PC-3 (cell line): ENCODE measurements at regions not wholly inside any gene's neighbourhood (a gene's known extent, or its start where the extent isn't known, plus 50 kb on each side); places are given as distances from the start of the nearest gene placed in this dataset.

ENCODE experiments used
- ATAC-seq: fragments of 200-7000 bp; cut with Tn5 transposase; 2 replicates; pipeline ENCODE4 v1.9.1; 2020; ENCODE audit warnings: mild to moderate bottlenecking, moderate library complexity
- BruUV-seq: library from RNA; stranded (reverse); fragments of 400-500 nt; replicated peaks from 2 replicates; lab custom pipeline; 2021; lab: Mats Ljungman, UMichigan
- CTCF ChIA-PET: fragments of 300-600 bp; sonication (Branson Sonifier 250); formaldehyde crosslinking; loops from one replicate; lab custom pipeline; 2022; ENCODE audit warnings: antibody characterized with exemption; lab: Charles Lee
- POLR2A ChIA-PET: fragments of 300-600 bp; sonication (Branson Sonifier 250); formaldehyde crosslinking; loops from one replicate; lab custom pipeline; 2022; ENCODE audit warnings: antibody characterized with exemption; ENCODE audit not compliant: unreplicated experiment; lab: Charles Lee
- DNase-seq: peaks from one replicate; pipeline ENCODE4 v3.0.0-alpha.2; 2015
- H2AFZ ChIP-seq: fragments of 300-600 bp; sonication (generic); 2 replicates; pipeline ENCODE4 v1.6.0; 2016; ENCODE audit warnings: antibody characterized with exemption, low read length
- H3F3A ChIP-seq: fragments of 300-600 bp; sonication (generic); one replicate; pipeline ENCODE4 v1.6.0; 2017; ENCODE audit warnings: antibody characterized with exemption, low read length, control low read depth, mild to moderate bottlenecking; ENCODE audit not compliant: unreplicated experiment
- H3K27ac ChIP-seq: fragments of 300-600 bp; sonication (generic); 2 replicates; pipeline ENCODE4 v1.5.1; 2016; ENCODE audit warnings: mild to moderate bottlenecking, low read length
- H3K27me3 ChIP-seq: fragments of 300-600 bp; sonication (generic); 2 replicates; pipeline ENCODE4 v1.6.1; 2016; ENCODE audit warnings: low read length, mixed read lengths
- H3K36me3 ChIP-seq: fragments of 300-600 bp; sonication (generic); 2 replicates; pipeline ENCODE4 v1.6.1; 2016; ENCODE audit warnings: low read depth, mixed run types, low read length, mixed read lengths
- H3K4me1 ChIP-seq: fragments of 300-600 bp; sonication (generic); 2 replicates; pipeline ENCODE4 v1.5.1; 2016; ENCODE audit warnings: low read length; ENCODE audit not compliant: insufficient read depth
- H3K4me2 ChIP-seq: fragments of 300-600 bp; sonication (generic); 2 replicates; pipeline ENCODE4 v1.6.0; 2016; ENCODE audit warnings: low read length
- H3K4me3 ChIP-seq: fragments of 300-600 bp; sonication (generic); 2 replicates; pipeline ENCODE4 v1.5.1; 2016; ENCODE audit warnings: mild to moderate bottlenecking, low read length, mixed read lengths
- H3K79me2 ChIP-seq: fragments of 300-600 bp; sonication (generic); 2 replicates; pipeline ENCODE4 v1.6.1; 2017; ENCODE audit warnings: low read length, mixed read lengths
- H3K9ac ChIP-seq: fragments of 300-600 bp; sonication (generic); 2 replicates; pipeline ENCODE4 v1.6.0; 2016; ENCODE audit warnings: mild to moderate bottlenecking, low read length
- H3K9me2 ChIP-seq: fragments of 300-600 bp; sonication (generic); replicated peaks from 2 replicates; pipeline ENCODE4 v1.6.1; 2016; ENCODE audit warnings: mixed run types, low read length, mixed read lengths
- H3K9me3 ChIP-seq: fragments of 300-600 bp; sonication (generic); 2 replicates; pipeline ENCODE4 v1.6.1; 2016; ENCODE audit warnings: low read length, mixed read lengths
- H4K20me1 ChIP-seq: fragments of 300-600 bp; sonication (generic); 2 replicates; pipeline ENCODE4 v1.6.1; 2016; ENCODE audit warnings: low read length, mixed read lengths
- EZH2 ChIP-seq: fragments of 300-600 bp; sonication (generic); IDR thresholded peaks from one replicate; pipeline ENCODE4 v1.6.1; 2017; ENCODE audit warnings: antibody characterized with exemption, mild to moderate bottlenecking, low read length; ENCODE audit not compliant: unreplicated experiment
- EZH2phosphoT487 ChIP-seq: fragments of 300-600 bp; sonication (generic); IDR thresholded peaks from 2 replicates; pipeline ENCODE4 v1.6.1; 2018; ENCODE audit warnings: mild to moderate bottlenecking, antibody characterized with exemption, low read length, borderline replicate concordance
- intact Hi-C: fragments of 100-400 bp; cut with micrococcal nuclease; formaldehyde crosslinking; loops from 2 replicates; pipeline ENCODE4 v1.9.0; 2023
- TF ChIP-seq, protein P1 (sequence below): fragments of 300-600 bp; sonication (generic); conservative IDR thresholded peaks from 2 replicates; pipeline ENCODE4 v1.5.1; 2017; ENCODE audit warnings: antibody characterized with exemption, low read depth, mild to moderate bottlenecking, low read length

GRCh38 chr14:86543521-86543920, 1013.6 kb downstream of the FLRT2 start:
- ChIA-PET CTCF (no interaction called here), POLR2A (no interaction called here)
- H3K9me3 ChIP-seq, result peaks cover 8% of the 10 kb centered on the region; the same call in 1 of the 2 replicates
- no peaks in the 10 kb centered on the region for H3K9me2 ChIP-seq
- no peak overlapping the region for H2AFZ ChIP-seq
- no peaks in the 10 kb centered on the region for H3K36me3 ChIP-seq
- intact Hi-C loops, result no loop called here
- DNase-seq (no peak), ATAC-seq (no peak)
- no TSS peak for BruUV-seq
- H3K4me3 ChIP-seq, result no peak overlapping the region
- no peaks in the 10 kb centered on the region for H4K20me1 ChIP-seq
- H3K79me2 ChIP-seq, result no peaks in the 10 kb centered on the region
- no peaks in the 10 kb centered on the region for H3F3A ChIP-seq
- no peak overlapping the region for H3K27ac ChIP-seq
- no peak overlapping the region for H3K9ac ChIP-seq
- no peak overlapping the region for H3K4me2 ChIP-seq
- no peak for TF ChIP-seq EZH2
- TF ChIP-seq, protein P1, sequence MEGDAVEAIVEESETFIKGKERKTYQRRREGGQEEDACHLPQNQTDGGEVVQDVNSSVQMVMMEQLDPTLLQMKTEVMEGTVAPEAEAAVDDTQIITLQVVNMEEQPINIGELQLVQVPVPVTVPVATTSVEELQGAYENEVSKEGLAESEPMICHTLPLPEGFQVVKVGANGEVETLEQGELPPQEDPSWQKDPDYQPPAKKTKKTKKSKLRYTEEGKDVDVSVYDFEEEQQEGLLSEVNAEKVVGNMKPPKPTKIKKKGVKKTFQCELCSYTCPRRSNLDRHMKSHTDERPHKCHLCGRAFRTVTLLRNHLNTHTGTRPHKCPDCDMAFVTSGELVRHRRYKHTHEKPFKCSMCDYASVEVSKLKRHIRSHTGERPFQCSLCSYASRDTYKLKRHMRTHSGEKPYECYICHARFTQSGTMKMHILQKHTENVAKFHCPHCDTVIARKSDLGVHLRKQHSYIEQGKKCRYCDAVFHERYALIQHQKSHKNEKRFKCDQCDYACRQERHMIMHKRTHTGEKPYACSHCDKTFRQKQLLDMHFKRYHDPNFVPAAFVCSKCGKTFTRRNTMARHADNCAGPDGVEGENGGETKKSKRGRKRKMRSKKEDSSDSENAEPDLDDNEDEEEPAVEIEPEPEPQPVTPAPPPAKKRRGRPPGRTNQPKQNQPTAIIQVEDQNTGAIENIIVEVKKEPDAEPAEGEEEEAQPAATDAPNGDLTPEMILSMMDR, result no peak
- no peak for TF ChIP-seq EZH2phosphoT487
- H3K27me3 ChIP-seq, result no peaks in the 10 kb centered on the region
- H3K4me1 ChIP-seq, result no peaks in the 10 kb centered on the region

DNA sequence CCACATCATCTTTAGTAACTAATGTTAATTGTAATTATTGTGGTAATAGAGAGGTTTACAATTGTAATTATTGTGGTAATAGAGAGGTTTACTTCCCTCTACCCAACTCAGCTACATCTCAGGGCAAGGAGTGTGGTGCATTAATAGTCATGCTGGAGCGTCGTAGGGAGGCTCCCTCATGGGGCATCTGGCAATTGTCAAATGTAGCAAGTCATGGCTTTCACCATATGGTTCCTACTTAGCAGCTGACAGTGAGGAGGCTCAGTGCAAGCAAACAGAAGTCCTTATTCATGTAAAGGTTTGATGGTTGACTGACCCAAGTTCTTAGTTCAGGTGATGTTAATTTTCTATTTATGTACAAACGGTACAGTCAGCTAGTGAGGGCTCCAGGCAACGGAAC, 1012.0 kb downstream of the FLRT2 start:
- H3K36me3 ChIP-seq, result no peaks in the 10 kb centered on the region
- no peaks in the 10 kb centered on the region for H4K20me1 ChIP-seq
- peaks cover 8% of the 10 kb centered on the region; the same call in 1 of the 2 replicates for H3K9me3 ChIP-seq
- DNase-seq (no peak), ATAC-seq (no peak)
- no peaks in the 10 kb centered on the region for H3F3A ChIP-seq
- no peaks in the 10 kb centered on the region for H3K79me2 ChIP-seq
- BruUV-seq, result no TSS peak
- no peak overlapping the region for H3K4me3 ChIP-seq
- no peak overlapping the region for H2AFZ ChIP-seq
- H3K27me3 ChIP-seq, result no peaks in the 10 kb centered on the region
- no peak overlapping the region for H3K4me2 ChIP-seq
- no peak overlapping the region for H3K9ac ChIP-seq
- H3K27ac ChIP-seq, result no peak overlapping the region
- TF ChIP-seq, protein P1, result no peak
- no peak for TF ChIP-seq EZH2
- TF ChIP-seq EZH2phosphoT487, result no peak
- no peaks in the 10 kb centered on the region for H3K4me1 ChIP-seq
- POLR2A ChIA-PET, result no interaction called here
- intact Hi-C loops, result no loop called here
- no peaks in the 10 kb centered on the region for H3K9me2 ChIP-seq
- CTCF ChIA-PET, result no interaction called here

- Histone ChIP-seq H3K79me2 (no peaks in the 10 kb centered on the region), H3K27me3 (no peaks in the 10 kb centered on the region), H3K4me2 (no peak overlapping the region), H2AFZ (no peak overlapping the region), H3K27ac (no peak overlapping the region), H3K9me2 (no peaks in the 10 kb centered on the region), H3K9ac (no peak overlapping the region), H3K9me3 (peaks cover 8% of the 10 kb centered on the region; the same call in 1 of the 2 replicates), H3K36me3 (no peaks in the 10 kb centered on the region), H3K4me3 (no peak overlapping the region), H3F3A (no peaks in the 10 kb centered on the region), H4K20me1 (no peaks in the 10 kb centered on the region), H3K4me1 (no peaks in the 10 kb centered on the region)
- ATAC-seq (no peak), DNase-seq (no peak)
- BruUV-seq, result no TSS peak
- TF ChIP-seq EZH2 (no peak), EZH2phosphoT487 (no peak)
- TF ChIP-seq, protein P1, result no peak
- intact Hi-C loops, result no loop called here
- POLR2A ChIA-PET, result no interaction called here
- CTCF ChIA-PET, result no interaction called here
These were observed 1010.8 kb downstream of the FLRT2 start for GRCh38 chr14:86540636-86541247.
